GM18498 (cell line): ENCODE measurements at regions not wholly inside any gene's neighbourhood (a gene's known extent, or its start where the extent isn't known, plus 50 kb on each side); places are given as distances from the start of the nearest gene placed in this dataset.
"Not testable (repeated sequence)": the region's sequence is repeated elsewhere in the genome, so short reads cannot be mapped to it uniquely, and the experiment has no call there.

Experiments
- ATAC-seq: cut with Tn5 transposase; IDR thresholded peaks from one replicate; pipeline ENCODE4 v1.9.1; 2021; ENCODE audit warnings: mild to moderate bottlenecking, moderate library complexity; ENCODE audit not compliant: unreplicated experiment

DNA sequence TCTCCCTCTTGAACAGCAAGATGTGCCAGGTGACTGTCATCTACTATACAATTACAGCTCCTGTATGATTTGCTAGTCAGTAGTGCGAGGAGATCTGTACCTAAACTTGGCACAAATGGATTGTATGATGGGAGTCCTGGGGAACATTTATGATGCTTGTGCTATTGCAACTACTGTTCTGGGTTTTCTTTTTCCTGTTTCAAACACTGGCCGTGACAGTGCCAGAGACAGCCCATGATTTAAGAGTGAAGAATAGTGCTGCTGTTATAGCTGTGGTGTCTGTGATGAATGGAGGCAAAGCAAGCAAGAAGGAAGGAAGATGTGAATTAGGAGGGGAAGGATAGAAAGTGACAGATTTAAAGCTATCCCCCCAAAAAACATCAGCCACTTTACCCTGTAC, 1868.9 kb downstream of the PCDH7 start:
- no peak for ATAC-seq

DNA sequence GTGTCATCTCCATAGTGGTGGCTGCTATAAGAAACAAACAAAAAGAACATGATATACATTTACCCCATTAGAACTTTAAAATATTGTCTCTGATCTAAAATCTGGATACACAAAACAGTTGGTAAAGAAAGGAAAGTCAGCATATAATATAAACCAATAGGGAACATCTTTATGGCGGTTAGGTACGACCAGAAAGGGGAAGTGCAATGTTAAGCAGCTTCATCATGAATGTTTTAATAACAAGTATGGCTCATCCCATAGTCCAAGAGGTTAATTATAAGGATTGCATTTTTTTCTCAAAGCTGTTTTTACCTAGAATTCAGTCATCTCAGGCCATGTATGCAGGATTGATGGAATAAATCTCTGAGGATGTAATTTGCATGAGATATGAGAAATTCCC, 1869.7 kb downstream of the PCDH7 start:
- ATAC-seq = no peak

DNA sequence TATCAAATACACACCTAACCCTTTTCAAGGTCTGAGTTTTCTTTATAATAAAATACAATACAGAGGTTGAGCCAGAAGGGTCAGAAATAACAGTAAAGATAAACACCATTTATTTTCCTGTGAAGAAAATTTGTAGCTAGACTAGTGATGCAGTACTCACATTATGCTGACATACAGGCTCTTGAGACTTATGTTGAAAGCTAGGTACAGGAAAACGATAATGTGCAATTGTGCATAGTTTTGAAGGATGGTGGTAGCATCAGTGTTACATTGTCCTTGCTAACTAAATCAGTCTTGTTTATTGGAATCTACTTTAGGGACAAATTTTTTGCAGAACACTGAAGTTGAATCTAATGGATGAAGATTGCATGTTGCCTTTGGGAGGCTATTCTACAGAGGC, 1877.2 kb downstream of the PCDH7 start:
- ATAC-seq = no peak

DNA sequence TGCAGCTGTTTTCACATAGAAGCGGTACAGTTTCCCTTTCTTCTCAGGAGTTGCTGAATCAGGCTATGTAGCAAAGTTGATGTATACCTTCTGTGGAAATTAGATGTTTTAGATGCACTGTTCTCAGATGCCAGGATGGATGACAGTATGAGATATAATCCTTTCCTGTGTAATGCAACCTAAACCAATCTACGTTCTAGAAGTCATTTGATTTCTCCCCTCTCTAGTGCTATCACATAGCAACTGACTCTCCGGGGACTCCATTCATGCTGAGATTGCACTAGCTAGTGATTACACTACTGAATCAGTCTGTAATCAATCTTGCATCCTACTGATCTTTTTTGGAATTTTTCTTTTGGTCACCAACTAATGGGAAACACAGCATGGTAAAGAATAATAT, 1881.7 kb downstream of the PCDH7 start:
- ATAC-seq = no peak

- no peak for ATAC-seq
Measured at GRCh38 chr4:32607978-32608377, 1887.8 kb downstream of the PCDH7 start.

DNA sequence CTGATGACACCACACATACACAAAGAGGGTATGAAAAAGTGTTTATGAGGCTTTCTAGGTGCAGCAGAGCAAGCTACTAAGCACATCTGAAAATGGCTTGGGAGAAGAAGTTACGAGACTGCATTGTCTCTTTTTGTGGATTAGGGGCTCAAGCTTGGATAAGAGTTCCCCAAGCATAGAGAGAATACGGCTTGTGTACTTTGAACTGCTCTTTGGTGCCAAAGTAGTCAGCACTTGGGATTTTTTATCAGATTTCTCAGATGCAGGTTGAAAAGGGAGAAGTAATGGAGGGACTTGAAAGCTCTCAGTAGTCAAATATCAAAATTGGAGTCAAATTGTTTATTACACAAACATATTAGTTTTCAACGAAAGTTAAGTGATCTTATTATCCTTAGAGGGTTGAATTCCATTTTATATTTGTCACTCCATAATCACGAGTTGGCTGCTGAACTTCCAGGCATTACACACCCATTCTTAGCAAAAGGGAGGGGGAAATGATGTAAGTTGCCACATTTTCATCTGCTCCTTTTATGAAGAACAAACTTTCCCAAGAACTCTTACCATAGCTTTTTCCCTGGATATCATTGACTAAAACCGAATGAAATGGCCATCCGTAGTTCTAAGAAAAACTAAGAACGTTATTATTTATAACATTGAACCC, 1904.9 kb downstream of the PCDH7 start:
- no peak for ATAC-seq

DNA sequence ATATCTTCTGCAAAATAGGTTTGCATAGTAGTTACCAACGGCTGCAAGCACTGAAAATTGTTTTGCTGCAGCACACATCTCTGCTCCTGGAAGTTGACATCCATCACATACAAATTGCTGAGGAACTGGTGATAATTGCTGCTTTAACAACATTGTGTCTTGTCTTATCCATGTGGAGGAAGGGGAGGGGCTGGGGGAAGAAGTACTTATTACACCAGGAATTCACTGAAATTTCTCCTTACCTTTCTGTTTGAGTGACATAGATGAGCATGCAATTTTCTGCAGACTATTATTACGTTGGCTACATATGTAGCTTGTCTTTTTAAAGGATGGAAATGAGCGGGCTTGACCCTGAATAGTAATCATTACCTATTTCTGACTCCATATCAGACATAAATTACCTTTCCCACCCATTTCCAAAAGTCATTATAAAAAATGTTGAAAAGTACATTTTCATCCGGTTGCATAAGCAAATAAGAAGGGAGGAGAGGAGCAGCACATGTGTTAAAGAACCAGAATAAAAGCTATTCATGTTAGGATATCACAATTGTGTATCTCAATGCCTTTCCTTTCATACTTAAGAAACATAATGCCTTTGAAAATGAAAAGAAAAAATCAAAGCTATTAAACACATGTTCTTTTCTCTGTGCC, 1905.6 kb downstream of the PCDH7 start:
- no peak for ATAC-seq

GRCh38 chr4:32631831-32632230, 1911.7 kb downstream of the PCDH7 start:
- ATAC-seq = no peak

- ATAC-seq = no peak
Measured at GRCh38 chr4:32633421-32633820, 1913.3 kb downstream of the PCDH7 start.

- ATAC-seq = no peak
Measured at GRCh38 chr4:32645653-32646052, 1925.5 kb downstream of the PCDH7 start.

DNA sequence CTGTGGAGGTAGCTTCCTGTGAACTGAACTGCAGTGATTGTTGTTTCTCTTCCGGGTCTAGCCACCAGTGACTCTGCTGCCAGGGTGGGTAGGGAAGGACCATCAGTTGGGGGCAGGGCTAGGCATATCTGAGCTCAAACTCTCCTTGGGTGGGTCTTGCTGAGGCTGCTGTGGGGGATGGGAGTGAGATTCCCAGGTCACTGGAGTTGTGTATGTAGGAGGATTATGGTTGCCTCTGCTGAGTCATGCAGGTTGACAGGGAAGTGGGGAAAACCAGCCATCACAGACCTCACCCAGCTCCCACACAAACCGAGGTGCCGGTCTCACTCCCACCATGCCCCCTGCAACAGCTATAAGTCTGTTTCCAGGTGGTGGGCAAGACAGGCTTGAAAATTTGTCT, 1937.8 kb downstream of the PCDH7 start:
- ATAC-seq = no peak

DNA sequence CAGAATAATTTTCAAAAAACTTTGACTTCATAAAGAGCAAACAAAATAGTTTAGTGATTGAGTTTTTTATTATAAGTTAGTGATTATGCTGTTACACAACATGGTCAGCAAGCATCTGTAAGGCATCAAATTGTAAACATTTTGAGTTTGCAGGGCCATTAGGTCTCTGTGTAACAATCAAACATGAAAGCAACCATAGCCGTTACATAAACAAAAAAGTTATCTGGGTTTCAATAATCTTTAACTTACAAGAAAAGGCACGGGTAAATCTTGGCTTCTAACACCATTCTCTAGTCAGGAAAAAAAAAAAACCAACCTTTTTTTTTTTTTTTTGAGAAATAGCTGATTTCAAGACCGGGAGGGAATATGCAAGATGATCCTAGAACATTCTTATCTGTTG, 1941.1 kb downstream of the PCDH7 start:
- no peak for ATAC-seq

DNA sequence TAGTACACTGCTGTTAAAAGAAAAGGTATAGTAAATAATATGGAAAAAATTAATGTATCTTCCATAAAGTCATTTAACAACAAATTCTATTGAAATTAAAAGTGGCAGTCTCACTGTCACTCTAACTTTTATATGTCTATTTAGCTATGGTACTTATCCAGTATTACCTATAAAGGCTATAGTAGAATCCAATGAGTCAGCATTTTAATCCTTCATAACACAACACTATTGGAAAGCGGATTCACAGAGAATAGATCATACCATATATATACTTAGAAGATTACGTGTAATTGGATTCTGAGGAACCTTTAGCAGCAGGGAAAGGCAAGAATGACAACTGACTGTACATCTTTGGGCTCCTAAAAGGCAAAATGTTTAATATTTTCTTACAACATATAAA, 1942.6 kb downstream of the PCDH7 start:
- no peak for ATAC-seq

GRCh38 chr4:32672359-32672758, 1952.2 kb downstream of the PCDH7 start:
- ATAC-seq = no peak

- no peak for ATAC-seq
Measured at GRCh38 chr4:32680946-32681345, 1960.8 kb downstream of the PCDH7 start.

DNA sequence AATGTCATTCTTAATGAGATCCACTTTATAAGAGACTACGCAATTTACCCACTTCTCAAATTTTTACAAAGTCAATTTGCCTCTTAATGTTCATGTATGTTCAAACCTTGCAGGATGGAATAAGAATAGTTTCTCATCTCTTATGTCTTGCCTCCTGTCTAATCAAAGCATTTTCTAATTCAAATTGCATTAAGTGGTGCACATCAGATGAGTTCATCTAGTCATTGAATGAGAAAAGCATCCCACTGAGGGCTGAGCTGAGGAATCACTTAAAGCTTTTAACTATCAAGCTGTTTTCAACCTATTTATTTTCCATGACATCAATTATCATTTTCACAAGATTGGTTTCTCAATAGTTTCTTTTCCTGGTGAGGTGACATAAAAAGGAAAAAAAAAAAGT, 1964.0 kb downstream of the PCDH7 start:
- ATAC-seq = no peak

- ATAC-seq = no peak
Measured at GRCh38 chr4:32686123-32686522, 1966.0 kb downstream of the PCDH7 start.

GRCh38 chr4:32689518-32689917, 1969.3 kb downstream of the PCDH7 start:
- ATAC-seq = no peak

- ATAC-seq = no peak
Measured at GRCh38 chr4:32697281-32697814, 1977.2 kb downstream of the PCDH7 start.

GRCh38 chr4:32700838-32701237, 1980.7 kb downstream of the PCDH7 start:
- no peak for ATAC-seq

- ATAC-seq = no peak
Measured at GRCh38 chr4:32706893-32707292, 1986.7 kb downstream of the PCDH7 start.

DNA sequence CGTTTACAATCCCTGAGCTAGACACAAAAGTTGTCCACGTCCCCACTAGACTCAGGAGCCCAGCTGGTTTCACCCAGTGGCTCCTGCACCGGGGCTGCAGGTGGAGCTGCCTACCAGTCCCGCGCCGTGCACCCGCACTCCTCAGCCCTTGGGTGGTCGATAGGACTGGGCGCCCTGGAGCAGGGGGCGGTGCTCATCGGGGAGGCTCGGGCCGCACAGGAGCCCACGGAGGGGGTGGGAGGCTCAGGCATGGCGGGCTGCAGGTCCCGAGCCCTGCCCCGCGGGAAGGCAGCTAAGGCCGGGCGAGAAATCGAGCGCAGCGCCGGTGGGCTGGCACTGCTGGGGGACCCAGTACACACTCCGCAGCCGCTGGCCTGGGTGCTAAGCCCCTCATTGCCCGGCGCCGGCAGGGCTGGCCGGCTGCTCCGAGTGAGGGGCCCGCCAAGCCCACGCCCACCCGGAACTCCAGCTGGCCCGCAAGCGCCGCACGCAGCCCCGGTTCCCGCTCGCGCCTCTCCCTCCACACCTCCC, 1996.0 kb downstream of the PCDH7 start:
- not testable (repeated sequence) for ATAC-seq
